SK-N-SH treated with all-trans-retinoic acid at 6 μM for 48 hours (cell line): ENCODE measurements at regions not wholly inside any gene's neighbourhood (a gene's known extent, or its start where the extent isn't known, plus 50 kb on each side); places are given as distances from the start of the nearest gene placed in this dataset.

Experiments
- ARNTL ChIP-seq: fragments of 450-650 bp; formaldehyde crosslinking; IDR thresholded peaks from 2 replicates; pipeline ENCODE4 v1.5.0; 2020; ENCODE audit warnings: low read depth, mild to moderate bottlenecking, moderate library complexity, borderline replicate concordance
- CREB5 ChIP-seq: fragments of 250-450 bp; sonication (Bioruptor Pico); IDR thresholded peaks from 2 replicates; pipeline ENCODE4 v1.5.1; 2020; ENCODE audit warnings: low read depth, mild to moderate bottlenecking, moderate library complexity
- CSDC2 ChIP-seq: fragments of 250-450 bp; sonication (Bioruptor Pico); IDR thresholded peaks from 2 replicates; pipeline ENCODE4 v1.5.0; 2020; ENCODE audit warnings: mild to moderate bottlenecking, moderate library complexity
- CSRNP3 ChIP-seq: fragments of 250-450 bp; sonication (Bioruptor Pico); IDR thresholded peaks from 2 replicates; pipeline ENCODE4 v1.5.1; 2021; ENCODE audit warnings: mild to moderate bottlenecking, moderate library complexity
- ESRRG ChIP-seq: fragments of 250-450 bp; sonication (Bioruptor Pico); IDR thresholded peaks from 2 replicates; pipeline ENCODE4 v1.6.1; 2021; ENCODE audit warnings: mild to moderate bottlenecking
- GLIS3 ChIP-seq: fragments of 250-450 bp; sonication (Bioruptor Pico); IDR thresholded peaks from 2 replicates; pipeline ENCODE4 v1.5.0; 2020; ENCODE audit warnings: mild to moderate bottlenecking, moderate library complexity
- PATZ1 ChIP-seq: fragments of 250-450 bp; sonication (Bioruptor Pico); IDR thresholded peaks from 2 replicates; pipeline ENCODE4 v1.8.0; 2020; ENCODE audit warnings: mild to moderate bottlenecking, moderate library complexity, borderline replicate concordance
- POU6F1 ChIP-seq: fragments of 250-450 bp; sonication (Bioruptor Pico); IDR thresholded peaks from 2 replicates; pipeline ENCODE4 v1.8.0; 2021; ENCODE audit warnings: low read depth, mild to moderate bottlenecking, moderate library complexity, borderline replicate concordance
- PPARA ChIP-seq: fragments of 250-450 bp; sonication (Bioruptor Pico); IDR thresholded peaks from 2 replicates; pipeline ENCODE4 v1.5.0; 2020; ENCODE audit warnings: mild to moderate bottlenecking, borderline replicate concordance
- RARB ChIP-seq: fragments of 250-450 bp; sonication (Bioruptor Pico); IDR thresholded peaks from 2 replicates; pipeline ENCODE4 v1.8.0; 2021; ENCODE audit warnings: mild to moderate bottlenecking, moderate library complexity
- TCF4 ChIP-seq: fragments of 250-450 bp; sonication (Bioruptor Pico); IDR thresholded peaks from 2 replicates; pipeline ENCODE4 v1.8.0; 2021; ENCODE audit warnings: mild to moderate bottlenecking, moderate library complexity, borderline replicate concordance
- TOX ChIP-seq: fragments of 250-450 bp; sonication (Bioruptor Pico); IDR thresholded peaks from 2 replicates; pipeline ENCODE4 v1.8.0; 2021; ENCODE audit warnings: mild to moderate bottlenecking, moderate library complexity, borderline replicate concordance
- ZFP3 ChIP-seq: fragments of 250-450 bp; sonication (Bioruptor Pico); IDR thresholded peaks from 2 replicates; pipeline ENCODE4 v1.5.0; 2020; ENCODE audit warnings: mild to moderate bottlenecking, moderate library complexity
- ZFP30 ChIP-seq: fragments of 450-650 bp; formaldehyde crosslinking; IDR thresholded peaks from 2 replicates; pipeline ENCODE4 v1.5.0; 2022; ENCODE audit warnings: mild to moderate bottlenecking, moderate library complexity

- TF ChIP-seq ESRRG (CRISPR knock-in tag), result no peak
- TF ChIP-seq TCF4 (CRISPR knock-in tag), result no peak
- no peak for TF ChIP-seq CREB5 (CRISPR knock-in tag)
- TF ChIP-seq POU6F1 (CRISPR knock-in tag), result no peak
- TF ChIP-seq PATZ1 (CRISPR knock-in tag), result no peak
- TF ChIP-seq TOX, result no peak
- no peak for TF ChIP-seq ZFP30 (CRISPR knock-in tag)
- TF ChIP-seq ZFP3 (CRISPR knock-in tag), result no peak
- TF ChIP-seq GLIS3 (CRISPR knock-in tag), result no peak
- TF ChIP-seq PPARA (CRISPR knock-in tag), result no peak
- TF ChIP-seq CSDC2, result no peak
- no peak for TF ChIP-seq CSRNP3 (CRISPR knock-in tag)
- no peak for TF ChIP-seq ARNTL (CRISPR knock-in tag)
- TF ChIP-seq RARB (CRISPR knock-in tag), result no peak
Measured at GRCh38 chr16:49010879-49011278, 270.8 kb downstream of the CBLN1 start.
